ENCODE measurements at regions not wholly inside any gene's neighbourhood (a gene's known extent, or its start where the extent isn't known, plus 50 kb on each side); places are given as distances from the start of the nearest gene placed in this dataset.
"Not testable (repeated sequence)": the region's sequence is repeated elsewhere in the genome, so short reads cannot be mapped to it uniquely, and the experiment has no call there.

- no peak for ATAC-seq (ENCODE audit: low read depth)
- H3K4me1 ChIP-seq (ENCODE audit: control insufficient read depth in 2 of 2, insufficient read depth in 2 of 2, low read length in 2 of 2), result no peaks in the 10 kb centered on the region
- H3K27me3 Mint-ChIP-seq, result no peaks in the 10 kb centered on the region
- H3K27ac Mint-ChIP-seq, result no peak overlapping the region
- H3K4me3 ChIP-seq (ENCODE audit: control extremely low read depth in 1 of 5, extremely low read depth in 1 of 5, insufficient read depth in 1 of 5, low read depth in 2 of 5, low read length in 4 of 5), result no peak overlapping the region
- H2AFZ ChIP-seq (ENCODE audit: insufficient read depth, low read depth, low read length, poor library complexity, severe bottlenecking), result no peak overlapping the region
- H3K27ac ChIP-seq (ENCODE audit: low read length in 2 of 2), result no peak overlapping the region
- no peak overlapping the region for H3K4me2 ChIP-seq (replicated peaks; ENCODE audit: low read depth, low read length, poor library complexity, severe bottlenecking)
- H3K9me3 ChIP-seq (ENCODE audit: control extremely low read depth in 1 of 3, control insufficient read depth in 2 of 3, insufficient read depth in 1 of 3, low read length in 2 of 3), result peaks cover 0 to 17% (median 3%) of the 10 kb centered on the region in 3 donors
- 80% methylated on average over 1 of the region's 2 CpGs for WGBS (ENCODE audit: insufficient coverage)
- H4K20me1 ChIP-seq (ENCODE audit: control insufficient read depth, insufficient read depth, low read length, poor library complexity, severe bottlenecking), result no peaks in the 10 kb centered on the region
- TF ChIP-seq EZH2 (IDR thresholded peaks at IDR 0.05; ENCODE audit: borderline replicate concordance, insufficient read depth, low read depth, low read length, poor library complexity, severe bottlenecking) (no peak), CTCF (IDR thresholded peaks at IDR 0.05) (no peak)
- H3K4me3 Mint-ChIP-seq, result no peak overlapping the region
- DNase-seq, result no peak
- no peak overlapping the region for H3K9ac ChIP-seq (ENCODE audit: low read length)
- no peaks in the 10 kb centered on the region for H3K27me3 ChIP-seq (replicated peaks in 1 of 4; ENCODE audit: control extremely low read depth in 1 of 4, control insufficient read depth in 3 of 4, insufficient read depth in 4 of 4, low read length in 3 of 4)
- peaks cover 2% of the 10 kb centered on the region for H3K9me3 Mint-ChIP-seq (ENCODE audit: insufficient read depth)
- POLR2A ChIA-PET, result no interaction called here
- intact Hi-C loops (cut with micrococcal nuclease), result no loop called here
- H3K4me1 Mint-ChIP-seq, result no peaks in the 10 kb centered on the region
- H3K36me3 ChIP-seq (replicated peaks in 1 of 2; ENCODE audit: control extremely low read depth in 1 of 2, control insufficient read depth in 1 of 2, extremely low read depth in 1 of 2, insufficient read depth in 2 of 2, low read length in 1 of 2), result no peaks in the 10 kb centered on the region
- no peaks in the 10 kb centered on the region for H3K79me2 ChIP-seq (ENCODE audit: control insufficient read depth, insufficient read depth, low read length)
- CTCF ChIA-PET, result no interaction called here
Observed at GRCh38 chr10:3374914-3375313, 202.3 kb upstream of the PITRM1 start.

GRCh38 chr10:3373374-3374027 is 200.9 kb upstream of the PITRM1 start:
- CTCF ChIA-PET; DNase-seq; intact Hi-C loops (cut with micrococcal nuclease); H3K27ac ChIP-seq (ENCODE audit: low read length in 2 of 2); H3K79me2 ChIP-seq (ENCODE audit: control insufficient read depth, insufficient read depth, low read length); H3K27me3 Mint-ChIP-seq; H3K4me1 Mint-ChIP-seq; H3K27ac Mint-ChIP-seq; H4K20me1 ChIP-seq (ENCODE audit: control insufficient read depth, insufficient read depth, low read length, poor library complexity, severe bottlenecking); POLR2A ChIA-PET; H3K4me2 ChIP-seq (replicated peaks; ENCODE audit: low read depth, low read length, poor library complexity, severe bottlenecking); H3K4me3 ChIP-seq (ENCODE audit: control extremely low read depth in 1 of 5, extremely low read depth in 1 of 5, insufficient read depth in 1 of 5, low read depth in 2 of 5, low read length in 4 of 5); H3K9me3 ChIP-seq (ENCODE audit: control extremely low read depth in 1 of 3, control insufficient read depth in 2 of 3, insufficient read depth in 1 of 3, low read length in 2 of 3); ATAC-seq (ENCODE audit: low read depth); H3K4me3 Mint-ChIP-seq; H3K4me1 ChIP-seq (ENCODE audit: control insufficient read depth in 2 of 2, insufficient read depth in 2 of 2, low read length in 2 of 2); H3K36me3 ChIP-seq (replicated peaks in 1 of 2; ENCODE audit: control extremely low read depth in 1 of 2, control insufficient read depth in 1 of 2, extremely low read depth in 1 of 2, insufficient read depth in 2 of 2, low read length in 1 of 2); H2AFZ ChIP-seq (ENCODE audit: insufficient read depth, low read depth, low read length, poor library complexity, severe bottlenecking); H3K27me3 ChIP-seq (replicated peaks in 1 of 4; ENCODE audit: control extremely low read depth in 1 of 4, control insufficient read depth in 3 of 4, insufficient read depth in 4 of 4, low read length in 3 of 4); H3K9ac ChIP-seq (ENCODE audit: low read length); H3K9me3 Mint-ChIP-seq (ENCODE audit: insufficient read depth): not testable (repeated sequence)
- WGBS (ENCODE audit: insufficient coverage), result 80% methylated on average over 2 of the region's 13 CpGs

Measured in B cell (primary cell).